Ovary (tissue), 7 donors: ENCODE measurements at regions not wholly inside any gene's neighbourhood (a gene's known extent, or its start where the extent isn't known, plus 50 kb on each side); places are given as distances from the start of the nearest gene placed in this dataset.

ENCODE experiments used
- DNase-seq, 5 donors: peaks; one replicate each; pipeline ENCODE4 v3.0.0-alpha.2; 2019 to 2020
- H3K27ac ChIP-seq, 2 donors: fragments of 200-600 bp; one replicate each; pipeline versions ENCODE4 v1.5.1 to v1.8.0; 2019 to 2022
- H3K27me3 ChIP-seq: fragments of 200-600 bp; one replicate; pipeline ENCODE4 v1.8.0; 2022
- H3K36me3 ChIP-seq: fragments of 200-600 bp; sonication (generic); one replicate; pipeline ENCODE4 v1.5.1; 2019
- H3K4me1 ChIP-seq: one replicate; pipeline ENCODE4 v1.8.1; 2013; ENCODE audit warnings: mild to moderate bottlenecking, moderate library complexity; ENCODE audit not compliant: insufficient read depth
- H3K4me3 ChIP-seq: fragments of 200-600 bp; sonication (generic); one replicate; pipeline ENCODE4 v1.5.1; 2017
- H3K9me3 ChIP-seq, 2 donors: fragments of 200-600 bp in 1 of 2; sonication (generic) in 1 of 2; one replicate each; pipeline versions ENCODE4 v1.5.1 to v1.8.1; 2013 to 2019; ENCODE audit warnings: mild to moderate bottlenecking in 1 of 2, moderate library complexity in 1 of 2
- CTCF ChIP-seq, 3 donors: fragments of 450-650 bp in 2 of 3; fragments of 200-600 bp in 1 of 3; IDR thresholded peaks; one replicate each; pipeline versions ENCODE4 v1.5.1 to v1.8.0; 2016 to 2022; ENCODE audit warnings: antibody characterized with exemption in 3 of 3, mild to moderate bottlenecking in 1 of 3
- EP300 ChIP-seq: sonication (generic); formaldehyde crosslinking; IDR thresholded peaks from one replicate; pipeline ENCODE4 v1.6.1; 2017; ENCODE audit warnings: antibody characterized with exemption
- POLR2A ChIP-seq: fragments of 450-650 bp; IDR thresholded peaks from one replicate; pipeline ENCODE4 v1.6.1; 2017; ENCODE audit warnings: antibody characterized with exemption, mild to moderate bottlenecking, moderate library complexity
- WGBS, 3 donors: extraction: QIAGEN DNeasy Blood & Tissue Kit in 1 of 3; methylation state at CpG; one replicate each; pipeline versions ENCODE4 v1.1.5 to v1.1.7; 2013 to 2017; 5-methylcytosine and 5-hydroxymethylcytosine counted together
- intact Hi-C, 4 donors: fragments of 100-400 bp; cut with DNase I; formaldehyde crosslinking; loops; one replicate each; pipeline versions ENCODE4 v1.11.0 to v1.15.1; 2022 to 2023
- donor health status: DM: no; HTN: no; CAD: no; lungs with moderate emphysema.
- donor health status: DM: no; HTN: no; CAD: no.
- donor health status: Bipolar disorder and iron deficiency.
- donor health status: DM: no; HTN: no; CAD: no.
- donor health status: DM: yes; HTN: yes; CAD: no.

DNA sequence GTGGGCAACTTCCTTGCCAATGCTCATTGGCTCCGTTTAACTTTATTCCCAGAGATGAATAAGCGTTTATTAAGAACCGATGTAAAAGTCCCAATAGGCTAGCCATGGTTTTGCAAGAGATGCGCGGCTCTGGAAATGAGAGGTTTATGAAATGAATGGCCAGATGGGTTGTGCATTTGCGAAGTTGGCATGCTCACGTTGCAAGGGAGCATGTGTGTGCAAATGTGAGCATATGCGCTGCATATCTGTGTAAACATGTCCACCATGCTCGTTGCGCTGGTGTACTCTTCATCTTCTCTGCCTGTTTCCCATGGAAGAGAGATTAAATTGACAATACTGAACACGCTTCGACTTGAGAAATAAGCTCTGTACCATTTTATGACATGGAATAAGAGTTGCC lies 848.6 kb upstream of the RBFOX1 start:
- no peak overlapping the region for H3K27ac ChIP-seq
- H3K36me3 ChIP-seq: no peaks in the 10 kb centered on the region
- intact Hi-C loops: no loop called here
- no peak overlapping the region for H3K4me3 ChIP-seq
- H3K4me1 ChIP-seq: no peaks in the 10 kb centered on the region
- no peaks in the 10 kb centered on the region for H3K27me3 ChIP-seq
- TF ChIP-seq EP300 (no peak), POLR2A (no peak), CTCF (IDR thresholded peaks at IDR 0.05) (no peak)
- no peaks in the 10 kb centered on the region for H3K9me3 ChIP-seq
- 25 to 43% (median 42%) methylated on average over 12 of the region's 12 CpGs for WGBS, 3 donors
- no peak for DNase-seq

DNA sequence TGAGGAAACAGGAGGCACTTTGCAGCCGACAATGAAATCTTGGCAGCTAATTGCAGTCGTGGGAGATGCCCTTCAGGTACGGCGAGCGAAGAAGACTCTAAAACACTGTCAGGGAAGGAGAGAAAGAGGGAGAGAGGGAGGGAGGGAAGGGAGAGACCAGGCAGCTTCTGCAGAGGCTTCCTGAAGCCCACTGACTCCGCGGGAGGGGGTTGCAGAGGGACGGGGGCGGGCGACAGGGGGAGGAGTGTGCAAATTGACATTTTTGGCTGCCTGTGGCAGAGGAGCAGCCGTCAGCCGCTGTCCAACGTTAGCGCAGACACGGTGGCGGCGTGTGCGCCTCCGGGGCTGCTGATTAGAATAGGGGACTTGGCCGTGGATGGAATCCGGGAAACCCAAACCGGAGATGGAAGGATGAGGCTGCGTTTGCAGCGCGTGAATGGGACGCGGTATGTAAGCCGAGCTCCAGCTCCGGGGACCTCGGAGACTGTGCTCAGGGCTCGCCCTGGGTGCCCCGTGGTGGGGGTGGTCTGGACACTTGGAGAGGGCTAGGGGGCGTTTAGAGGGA lies 849.1 kb upstream of the RBFOX1 start:
- intact Hi-C loops: no loop called here
- 1 to 4% (median 1%) methylated on average over 33 of the region's 33 CpGs for WGBS, 3 donors
- Histone ChIP-seq H3K27ac (no peak overlapping the region), H3K4me1 (no peaks in the 10 kb centered on the region), H3K4me3 (no peak overlapping the region), H3K27me3 (no peaks in the 10 kb centered on the region), H3K36me3 (no peaks in the 10 kb centered on the region), H3K9me3 (no peaks in the 10 kb centered on the region)
- TF ChIP-seq EP300: no peak
- TF ChIP-seq CTCF (IDR thresholded peaks at IDR 0.05): no peak
- TF ChIP-seq POLR2A: no peak
- no peak for DNase-seq

DNA sequence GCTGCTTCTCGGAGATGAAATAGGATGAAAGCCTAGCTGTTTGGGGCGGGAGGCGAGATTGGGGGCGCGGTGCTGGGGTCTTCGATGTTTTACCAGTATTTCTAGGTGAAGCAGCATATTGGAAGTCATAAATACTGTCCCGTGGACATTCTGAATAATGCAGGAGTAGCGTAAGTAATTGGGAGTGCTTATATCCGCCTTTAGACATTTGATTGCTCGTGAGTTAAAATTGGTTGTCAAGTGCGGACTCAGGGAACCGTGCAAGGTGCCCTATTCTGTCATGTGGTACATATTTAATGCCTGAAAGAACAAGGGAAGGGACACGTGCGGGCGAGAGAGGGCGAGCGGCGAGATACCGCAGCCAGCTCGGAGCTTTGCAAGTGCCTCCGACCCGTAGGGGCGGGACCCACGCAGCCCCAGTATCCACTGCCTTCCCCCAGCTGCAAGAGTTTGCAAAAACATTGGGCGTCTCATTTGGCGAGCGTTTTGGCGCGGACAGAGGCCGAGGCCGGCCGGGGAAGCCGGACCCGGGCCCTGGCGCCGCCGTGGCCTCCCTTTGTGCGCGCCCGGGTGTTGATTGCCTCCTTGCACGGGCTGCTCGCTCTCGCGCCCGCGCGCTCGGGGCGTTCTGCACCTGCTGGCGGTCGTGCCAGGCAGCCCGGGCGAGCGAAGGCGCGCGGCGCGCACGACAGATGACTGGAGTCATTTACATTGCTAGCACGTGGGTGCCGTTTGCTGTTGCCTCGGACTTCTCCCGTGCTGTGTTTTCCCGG lies 849.8 kb upstream of the RBFOX1 start:
- Histone ChIP-seq H3K4me1 (no peaks in the 10 kb centered on the region), H3K4me3 (no peak overlapping the region), H3K36me3 (no peaks in the 10 kb centered on the region), H3K27me3 (no peaks in the 10 kb centered on the region), H3K27ac (no peak overlapping the region), H3K9me3 (no peaks in the 10 kb centered on the region)
- DNase-seq: no peak
- WGBS, 3 donors: 4 to 9% (median 5%) methylated on average over 48 to 65 of the region's 65 CpGs
- TF ChIP-seq CTCF (IDR thresholded peaks at IDR 0.05) (no peak), EP300 (no peak), POLR2A (no peak)
- intact Hi-C loops: no loop called here

GRCh38 chr16:6481894-6482293 lies 850.8 kb upstream of the RBFOX1 start:
- no peaks in the 10 kb centered on the region for H3K4me1 ChIP-seq
- DNase-seq: no peak
- 11 to 17% (median 15%) methylated on average over 2 of the region's 2 CpGs for WGBS, 3 donors

More at GRCh38 chr16:6481894-6482293, 850.8 kb upstream of the RBFOX1 start:
- Histone ChIP-seq H3K27ac (no peak overlapping the region), H3K9me3 (no peaks in the 10 kb centered on the region), H3K27me3 (no peaks in the 10 kb centered on the region), H3K4me3 (no peak overlapping the region), H3K36me3 (no peaks in the 10 kb centered on the region)
- intact Hi-C loops: no loop called here
- no peak for TF ChIP-seq CTCF (IDR thresholded peaks at IDR 0.05)
- no peak for TF ChIP-seq EP300
- no peak for TF ChIP-seq POLR2A
